Activated T-helper 1 cell treated with anti-CD3 and anti-CD28 coated beads, Interleukin-12 subunit alpha, Interleukin-12 subunit beta, Interleukin-2, Interleukin-4 antibody, amounts not matched to agents 30 ng/mL and 10 ng/mL and 1 ng/mL, durations not matched to agents 14 hours and 24 hours and 36 hours (primary cell): ENCODE measurements at regions not wholly inside any gene's neighbourhood (a gene's known extent, or its start where the extent isn't known, plus 50 kb on each side); places are given as distances from the start of the nearest gene placed in this dataset.
"Not testable (repeated sequence)": the region's sequence is repeated elsewhere in the genome, so short reads cannot be mapped to it uniquely, and the experiment has no call there.

Experiments
- DNase-seq: peaks from one replicate; pipeline ENCODE4 v3.0.0; 2021; ENCODE audit warnings: low spot score
- H3K27ac Mint-ChIP-seq: one replicate; pipeline ENCODE4 v1.8.0; 2021; ENCODE audit warnings: mild to moderate bottlenecking, mixed read lengths
- H3K27me3 Mint-ChIP-seq: one replicate; pipeline ENCODE4 v1.8.0; 2022; ENCODE audit warnings: mild to moderate bottlenecking, moderate library complexity, mixed read lengths; ENCODE audit not compliant: insufficient read depth
- H3K36me3 Mint-ChIP-seq: one replicate; pipeline ENCODE4 v1.8.0; 2021; ENCODE audit warnings: low read depth, mixed read lengths
- H3K4me1 Mint-ChIP-seq: one replicate; pipeline ENCODE4 v1.8.0; 2021; ENCODE audit warnings: low read depth, mixed read lengths
- H3K4me3 Mint-ChIP-seq: one replicate; pipeline ENCODE4 v1.8.0; 2021; ENCODE audit warnings: mild to moderate bottlenecking, moderate library complexity, mixed read lengths
- H3K9me3 Mint-ChIP-seq: one replicate; pipeline ENCODE4 v1.8.0; 2021; ENCODE audit warnings: mixed read lengths
- intact Hi-C: fragments of 100-400 bp; cut with micrococcal nuclease; formaldehyde crosslinking; loops from one replicate; pipeline ENCODE4 v1.15.1; 2024

GRCh38 chr10:64113375-64113774 lies 592.2 kb downstream of the REEP3 start:
- no peaks in the 10 kb centered on the region for H3K36me3 Mint-ChIP-seq
- H3K4me1 Mint-ChIP-seq: no peaks in the 10 kb centered on the region
- H3K27me3 Mint-ChIP-seq: no peaks in the 10 kb centered on the region
- H3K27ac Mint-ChIP-seq: no peak overlapping the region
- no peaks in the 10 kb centered on the region for H3K9me3 Mint-ChIP-seq
- no peak for DNase-seq
- no peak overlapping the region for H3K4me3 Mint-ChIP-seq
- intact Hi-C loops: no loop called here

- Mint-ChIP-seq H3K27me3 (no peaks in the 10 kb centered on the region), H3K4me3 (no peak overlapping the region), H3K9me3 (no peaks in the 10 kb centered on the region), H3K4me1 (no peaks in the 10 kb centered on the region), H3K27ac (no peak overlapping the region), H3K36me3 (no peaks in the 10 kb centered on the region)
- no peak for DNase-seq
- intact Hi-C loops: no loop called here
Measured at GRCh38 chr10:64113792-64114191, 592.6 kb downstream of the REEP3 start.

- Mint-ChIP-seq H3K27ac (no peak overlapping the region), H3K4me3 (no peak overlapping the region), H3K27me3 (no peaks in the 10 kb centered on the region), H3K36me3 (no peaks in the 10 kb centered on the region), H3K9me3 (no peaks in the 10 kb centered on the region), H3K4me1 (no peaks in the 10 kb centered on the region)
- no peak for DNase-seq
- intact Hi-C loops: no loop called here
Measured at GRCh38 chr10:64115471-64115870, 594.3 kb downstream of the REEP3 start.

GRCh38 chr10:64115908-64116643 lies 594.9 kb downstream of the REEP3 start:
- Mint-ChIP-seq H3K27me3 (no peaks in the 10 kb centered on the region), H3K27ac (no peak overlapping the region), H3K36me3 (no peaks in the 10 kb centered on the region), H3K4me3 (no peak overlapping the region), H3K4me1 (no peaks in the 10 kb centered on the region), H3K9me3 (no peaks in the 10 kb centered on the region)
- DNase-seq: no peak
- intact Hi-C loops: no loop called here

- intact Hi-C loops: no loop called here
- H3K27me3 Mint-ChIP-seq: no peaks in the 10 kb centered on the region
- no peak overlapping the region for H3K27ac Mint-ChIP-seq
- no peaks in the 10 kb centered on the region for H3K4me1 Mint-ChIP-seq
- H3K4me3 Mint-ChIP-seq: no peak overlapping the region
- H3K36me3 Mint-ChIP-seq: no peaks in the 10 kb centered on the region
- H3K9me3 Mint-ChIP-seq: no peaks in the 10 kb centered on the region
- DNase-seq: no peak
Measured at GRCh38 chr10:64116707-64117106, 595.5 kb downstream of the REEP3 start.

GRCh38 chr10:64118736-64119135 lies 597.5 kb downstream of the REEP3 start:
- intact Hi-C loops: no loop called here
- Mint-ChIP-seq H3K4me1 (no peaks in the 10 kb centered on the region), H3K27me3 (no peaks in the 10 kb centered on the region), H3K4me3 (no peak overlapping the region), H3K36me3 (no peaks in the 10 kb centered on the region), H3K27ac (no peak overlapping the region), H3K9me3 (no peaks in the 10 kb centered on the region)
- no peak for DNase-seq

- H3K27me3 Mint-ChIP-seq, H3K4me3 Mint-ChIP-seq, H3K9me3 Mint-ChIP-seq, DNase-seq, intact Hi-C loops, H3K36me3 Mint-ChIP-seq, H3K27ac Mint-ChIP-seq, H3K4me1 Mint-ChIP-seq: not testable (repeated sequence)
Measured at GRCh38 chr10:64120301-64120980, 599.2 kb downstream of the REEP3 start.

- intact Hi-C loops: no loop called here
Measured at GRCh38 chr10:64130152-64130551, 609.0 kb downstream of the REEP3 start.

GRCh38 chr10:64134676-64135075 lies 613.5 kb downstream of the REEP3 start:
- no peak for DNase-seq
- Mint-ChIP-seq H3K4me3 (no peak overlapping the region), H3K9me3 (no peaks in the 10 kb centered on the region), H3K4me1 (no peaks in the 10 kb centered on the region), H3K27ac (no peak overlapping the region), H3K27me3 (no peaks in the 10 kb centered on the region), H3K36me3 (no peaks in the 10 kb centered on the region)
- intact Hi-C loops: no loop called here

More at GRCh38 chr10:64130152-64130551, 609.0 kb downstream of the REEP3 start:
- no peak for DNase-seq
- no peaks in the 10 kb centered on the region for H3K27me3 Mint-ChIP-seq
- no peaks in the 10 kb centered on the region for H3K36me3 Mint-ChIP-seq
- no peaks in the 10 kb centered on the region for H3K4me1 Mint-ChIP-seq
- H3K27ac Mint-ChIP-seq: no peak overlapping the region
- H3K4me3 Mint-ChIP-seq: no peak overlapping the region
- no peaks in the 10 kb centered on the region for H3K9me3 Mint-ChIP-seq

- Mint-ChIP-seq H3K27ac (no peak overlapping the region), H3K9me3 (no peaks in the 10 kb centered on the region), H3K36me3 (no peaks in the 10 kb centered on the region), H3K4me1 (no peaks in the 10 kb centered on the region), H3K4me3 (no peak overlapping the region), H3K27me3 (no peaks in the 10 kb centered on the region)
- intact Hi-C loops: no loop called here
- no peak for DNase-seq
Measured at GRCh38 chr10:64142395-64142794, 621.2 kb downstream of the REEP3 start.

GRCh38 chr10:64148607-64149006 lies 627.4 kb downstream of the REEP3 start:
- Mint-ChIP-seq H3K9me3 (no peaks in the 10 kb centered on the region), H3K27ac (no peak overlapping the region), H3K36me3 (no peaks in the 10 kb centered on the region), H3K4me1 (no peaks in the 10 kb centered on the region), H3K27me3 (no peaks in the 10 kb centered on the region), H3K4me3 (no peak overlapping the region)
- intact Hi-C loops: no loop called here
- DNase-seq: no peak

GRCh38 chr10:64156166-64156565 lies 635.0 kb downstream of the REEP3 start:
- no peak for DNase-seq
- Mint-ChIP-seq H3K9me3 (no peaks in the 10 kb centered on the region), H3K27me3 (no peaks in the 10 kb centered on the region), H3K27ac (no peak overlapping the region), H3K4me1 (no peaks in the 10 kb centered on the region), H3K36me3 (no peaks in the 10 kb centered on the region), H3K4me3 (no peak overlapping the region)
- intact Hi-C loops: no loop called here

GRCh38 chr10:64158551-64158950 lies 637.4 kb downstream of the REEP3 start:
- Mint-ChIP-seq H3K4me3 (no peak overlapping the region), H3K9me3 (no peaks in the 10 kb centered on the region), H3K27ac (no peak overlapping the region), H3K4me1 (no peaks in the 10 kb centered on the region), H3K27me3 (no peaks in the 10 kb centered on the region), H3K36me3 (no peaks in the 10 kb centered on the region)
- intact Hi-C loops: no loop called here
- no peak for DNase-seq
